ENCODE measurements at regions not wholly inside any gene's neighbourhood (a gene's known extent, or its start where the extent isn't known, plus 50 kb on each side); places are given as distances from the start of the nearest gene placed in this dataset.

DNA sequence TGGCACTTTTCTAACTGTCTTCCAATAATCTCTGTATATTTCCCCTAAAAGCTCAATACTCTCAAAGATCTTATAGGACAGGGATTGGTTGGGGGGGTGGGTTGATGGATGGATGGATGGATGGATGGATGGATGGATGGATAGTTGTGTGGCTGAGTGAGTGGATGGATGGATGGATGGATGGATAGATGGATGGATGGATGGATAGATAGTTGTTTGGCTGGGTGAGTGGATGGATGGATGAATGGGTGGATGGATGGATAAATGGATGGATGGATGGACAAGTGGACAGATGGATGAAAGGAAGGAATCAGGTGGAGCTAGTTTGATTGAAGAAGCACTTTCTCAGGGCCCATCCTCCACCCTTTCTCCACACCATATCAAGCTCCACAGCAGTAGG, 388.8 kb downstream of the CDC5L start:
- DNase-seq, result no peak

GRCh38 chr6:44778513-44778912, 391.0 kb downstream of the CDC5L start:
- DNase-seq, result no peak
